ENCODE measurements at regions not wholly inside any gene's neighbourhood (a gene's known extent, or its start where the extent isn't known, plus 50 kb on each side); places are given as distances from the start of the nearest gene placed in this dataset.

DNA sequence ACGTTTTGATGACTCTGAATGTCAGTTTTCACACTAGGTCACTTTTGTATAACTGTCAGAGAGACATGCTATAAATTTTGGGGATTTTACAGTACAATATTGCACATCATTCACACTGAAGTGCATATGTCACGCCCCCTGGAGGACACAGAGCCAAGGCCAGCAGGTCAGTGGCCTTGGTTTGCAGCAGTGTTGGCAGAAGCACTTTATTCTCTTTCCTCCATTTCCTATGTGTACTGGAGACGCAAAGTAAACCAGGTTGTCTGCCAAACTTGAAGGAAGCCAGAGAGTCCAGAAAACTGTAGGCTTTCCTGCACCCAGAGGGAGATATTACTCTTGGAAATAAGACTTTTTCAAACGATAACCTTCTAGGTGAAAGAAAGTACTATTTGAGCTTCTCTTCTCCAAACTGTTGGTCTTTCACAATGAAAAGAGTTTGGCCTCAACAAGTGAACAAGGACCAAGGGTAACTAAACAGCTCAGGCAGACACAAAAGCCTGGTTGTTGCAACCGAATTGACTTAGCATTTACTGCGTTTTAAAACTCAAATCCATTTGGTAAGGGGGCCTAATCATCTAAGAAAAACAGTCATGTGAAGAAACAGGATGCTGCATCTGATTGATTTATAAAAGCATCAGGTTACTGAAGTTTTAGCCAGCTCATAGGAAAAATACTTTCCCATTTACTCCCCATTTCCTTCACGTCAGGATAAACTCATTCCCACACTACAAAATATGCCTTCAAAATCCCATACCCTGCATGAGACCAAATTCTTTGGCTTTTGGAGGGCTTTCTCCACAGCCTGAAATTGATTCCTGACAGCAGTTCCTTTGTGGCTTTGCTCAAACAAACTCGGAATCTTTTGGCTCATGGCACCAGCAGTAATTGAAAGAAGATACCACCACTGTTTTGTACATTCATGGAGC, 83.0 kb upstream of the SEC61G start:
- TF ChIP-seq CTCF (IDR thresholded peaks at IDR 0.05) (peak in 2 of 6 experiments; percentile 11 to 33), POLR2A (IDR thresholded peaks at IDR 0.05) (no peak)
